ENCODE measurements at regions not wholly inside any gene's neighbourhood (a gene's known extent, or its start where the extent isn't known, plus 50 kb on each side); places are given as distances from the start of the nearest gene placed in this dataset.

DNA sequence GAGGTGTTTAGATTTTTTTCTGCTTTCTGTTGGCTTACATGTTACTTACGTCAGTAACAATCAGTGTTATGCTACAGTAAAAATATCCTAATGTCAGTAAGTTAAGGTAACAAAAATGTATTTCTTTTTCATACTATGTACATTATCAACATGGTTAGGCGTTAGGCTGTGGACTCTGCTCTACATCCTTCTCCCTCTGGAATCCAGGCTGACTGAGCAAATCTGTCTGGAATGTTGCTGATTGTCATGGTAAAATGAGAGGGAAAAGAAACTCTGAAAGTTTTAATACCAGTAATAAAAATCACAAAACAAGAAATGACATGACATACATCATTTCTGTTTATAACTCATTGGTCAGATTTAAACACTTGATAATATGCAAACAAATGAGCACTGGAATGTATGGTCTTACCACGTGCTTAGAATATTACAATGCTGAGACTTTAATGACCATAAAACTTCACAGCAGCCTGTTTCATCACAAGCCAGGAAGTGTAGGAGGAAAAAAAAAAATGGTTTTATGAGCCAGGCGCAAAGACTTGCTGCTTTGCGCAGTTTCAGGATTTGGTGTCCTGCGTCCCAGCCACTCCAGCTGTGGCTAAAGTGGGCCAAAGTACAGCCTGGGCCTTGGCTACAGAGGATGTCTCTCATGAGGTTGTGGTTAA is 252.4 kb downstream of the FSIP2 start:
- no peak for DNase-seq

DNA sequence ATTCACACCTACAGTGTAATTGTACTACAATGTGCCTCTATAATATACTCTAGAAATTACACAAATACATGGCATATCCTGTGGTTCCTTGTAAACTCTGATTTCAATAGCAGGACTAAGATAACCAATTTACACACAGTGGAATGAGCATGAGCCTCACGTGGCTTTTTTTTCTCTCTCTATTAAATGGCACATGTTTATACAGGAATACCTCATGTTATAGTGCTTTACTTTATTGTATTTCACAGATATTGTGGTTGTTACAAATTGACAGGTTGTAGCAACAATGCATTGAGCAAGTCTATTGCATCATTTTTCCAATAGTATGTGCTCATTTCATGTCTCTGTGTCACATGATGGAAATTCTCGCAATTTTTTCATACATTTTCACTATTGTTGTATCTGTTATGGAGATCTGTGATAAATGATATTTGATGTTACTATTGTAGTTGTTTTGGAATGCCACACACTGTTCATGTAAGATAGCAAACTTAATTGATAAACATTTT is 260.0 kb downstream of the FSIP2 start:
- no peak for DNase-seq

GRCh38 chr2:186009341-186009740 is 270.7 kb downstream of the FSIP2 start:
- DNase-seq, result no peak

DNA sequence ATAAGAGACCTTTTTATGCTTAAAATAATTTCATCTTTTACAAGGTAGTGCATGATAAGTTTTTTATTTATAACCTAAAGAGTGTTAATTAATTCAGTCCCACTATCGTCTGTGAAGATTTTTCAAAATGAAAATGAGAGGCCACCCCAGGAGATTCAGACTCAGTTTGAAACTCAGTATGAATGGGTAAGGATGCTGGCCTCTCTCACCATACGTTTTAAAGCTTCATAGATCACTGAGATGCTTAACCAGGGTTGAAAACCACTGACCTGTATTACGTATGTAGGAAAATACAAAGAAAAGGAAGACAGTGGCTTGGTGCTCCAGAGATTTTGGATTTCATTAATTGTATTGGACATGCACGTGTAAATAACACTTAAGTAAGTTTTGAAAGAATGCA is 278.7 kb downstream of the FSIP2 start:
- DNase-seq, result no peak

DNA sequence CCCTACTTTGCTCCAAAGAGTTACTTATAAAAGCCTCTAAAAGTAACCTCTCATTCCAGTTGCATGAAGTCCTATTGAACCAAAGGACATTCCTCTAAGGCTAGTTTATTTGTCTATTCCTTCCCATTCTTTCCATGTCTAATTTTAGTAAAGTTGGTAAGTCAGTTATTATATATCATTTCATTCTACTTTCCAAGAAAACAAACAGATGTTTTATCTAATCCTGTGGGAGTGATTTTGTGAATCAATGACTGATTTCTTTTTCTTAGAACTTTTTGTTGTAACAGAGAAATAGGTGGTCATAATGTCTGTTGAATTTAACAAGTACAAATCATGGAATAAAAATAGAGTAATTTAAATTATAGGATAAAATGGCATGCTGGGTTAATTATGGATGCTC is 286.3 kb downstream of the FSIP2 start:
- DNase-seq, result no peak

GRCh38 chr2:186027922-186028321 is 289.3 kb downstream of the FSIP2 start:
- DNase-seq, result no peak

DNA sequence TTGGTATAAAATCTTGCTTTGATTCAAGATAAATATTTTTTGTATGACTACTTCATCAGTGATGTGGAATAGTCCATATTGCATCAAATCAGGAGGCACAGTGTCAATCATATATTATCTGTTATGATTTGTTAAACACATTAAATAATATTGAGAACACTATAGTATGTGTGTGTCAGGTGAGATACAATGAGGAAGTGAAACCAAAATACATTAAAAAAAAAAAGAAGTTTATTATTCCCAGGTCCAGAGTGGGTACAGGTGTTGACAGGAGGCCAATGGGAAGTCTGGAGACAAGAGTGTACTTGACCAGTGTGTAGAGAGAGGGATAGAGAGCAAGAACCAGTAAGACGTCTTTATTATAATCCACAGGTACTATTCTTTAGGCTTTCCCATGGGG is 292.6 kb downstream of the FSIP2 start:
- no peak for DNase-seq

GRCh38 chr2:186032102-186032738 is 293.6 kb downstream of the FSIP2 start:
- peak; percentile 29 for DNase-seq

DNA sequence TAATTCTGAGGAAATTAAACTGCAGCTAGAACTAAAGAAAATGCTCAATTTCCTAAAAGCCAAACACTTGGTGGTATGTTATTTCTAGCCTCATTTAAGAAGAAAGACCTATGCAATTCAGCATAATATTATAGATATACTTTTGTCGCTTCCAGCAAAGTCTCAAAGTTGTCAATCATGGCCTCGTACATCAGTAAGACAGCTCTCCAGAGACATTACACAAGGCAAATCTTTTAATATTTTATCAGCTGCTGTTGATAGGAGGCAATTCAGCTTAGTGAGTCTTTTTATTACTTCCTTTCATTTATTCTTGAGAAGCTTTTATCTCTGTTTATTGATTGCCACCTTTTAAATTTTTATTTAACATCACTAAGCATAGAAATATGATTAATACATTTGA is 294.3 kb downstream of the FSIP2 start:
- DNase-seq, result no peak

DNA sequence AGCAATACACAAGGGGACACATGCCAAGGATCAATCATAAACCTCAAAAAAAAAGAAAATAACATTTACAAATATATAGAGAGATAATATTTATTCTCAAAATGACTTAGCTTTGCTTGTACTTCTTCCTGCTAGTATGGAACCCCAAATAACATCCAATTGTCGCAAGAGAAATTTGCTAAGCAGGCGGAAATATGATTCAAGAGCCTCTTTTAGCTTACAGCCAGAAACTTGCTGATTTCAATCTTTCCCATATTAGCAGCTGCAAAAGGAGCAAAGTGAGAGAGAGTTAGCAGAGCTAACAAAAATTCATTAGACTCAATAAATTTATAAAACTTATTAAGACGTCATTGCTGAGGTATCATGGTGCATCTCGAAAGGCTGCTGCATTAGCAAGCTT is 294.9 kb downstream of the FSIP2 start:
- DNase-seq, result no peak

DNA sequence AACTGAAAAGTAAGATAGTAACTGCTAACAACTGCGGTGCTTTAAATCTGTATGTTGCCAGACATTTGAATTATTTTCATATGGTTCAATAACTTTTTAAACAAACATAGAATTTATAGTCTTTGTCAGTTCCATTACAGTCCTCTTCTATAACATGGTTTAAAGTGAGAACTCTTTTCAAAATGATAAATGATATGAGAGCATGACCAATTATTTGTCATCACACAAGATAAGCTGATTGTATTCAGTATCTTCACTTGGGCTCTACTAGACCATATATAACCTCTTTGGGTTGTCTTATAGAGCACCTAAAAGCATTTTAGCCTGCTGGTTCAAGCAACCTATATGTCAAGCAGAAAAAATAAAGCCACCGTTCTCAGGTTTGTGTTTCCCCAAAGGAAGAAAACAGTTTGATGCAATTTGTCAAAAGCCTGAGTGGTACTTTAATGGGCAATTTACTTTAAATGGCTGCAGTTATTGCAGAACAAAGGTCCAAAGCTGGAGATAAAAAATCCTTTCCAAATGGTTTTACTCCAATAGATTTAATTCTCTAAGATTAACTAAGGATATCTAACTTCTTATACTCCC is 298.4 kb downstream of the FSIP2 start:
- no peak for DNase-seq

DNA sequence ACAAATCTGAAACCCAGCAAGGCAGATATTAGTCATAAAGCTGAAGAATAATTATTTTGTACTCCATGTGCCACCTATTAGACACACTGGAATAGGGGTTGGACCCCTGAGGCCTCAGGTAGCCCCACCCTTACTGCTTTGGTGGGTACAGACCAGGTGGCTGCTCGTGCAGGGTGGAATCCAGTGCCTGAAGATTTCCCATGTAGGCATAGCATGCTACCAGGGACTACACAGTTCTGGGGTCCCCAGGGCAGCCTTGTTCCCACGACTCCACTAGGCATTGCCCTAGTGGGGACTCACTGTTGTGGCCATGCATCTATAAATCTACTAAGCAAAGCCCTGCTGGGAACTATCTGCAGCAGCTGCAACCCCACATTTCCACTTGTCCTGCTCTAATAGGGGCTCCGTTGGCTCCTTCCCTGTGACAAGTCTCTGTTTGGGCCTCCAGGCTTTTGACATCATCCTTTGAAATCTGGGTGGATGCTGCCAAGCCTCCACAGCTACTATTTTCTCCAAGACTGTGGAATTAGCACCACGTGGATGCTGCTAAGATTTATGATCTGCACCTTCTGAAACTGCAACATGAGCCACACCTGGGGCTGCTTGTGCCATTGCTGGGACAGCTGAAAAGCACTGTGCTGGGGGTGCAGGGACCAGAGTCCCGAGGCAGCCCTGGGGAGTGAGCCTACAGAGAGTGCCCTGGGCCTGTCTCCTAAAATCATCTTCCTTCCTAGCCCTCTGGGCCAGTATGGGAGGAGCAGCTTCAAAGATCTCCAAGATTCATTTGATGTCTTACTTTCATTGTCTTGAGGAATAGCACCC is 303.8 kb downstream of the FSIP2 start:
- DNase-seq, result no peak

DNA sequence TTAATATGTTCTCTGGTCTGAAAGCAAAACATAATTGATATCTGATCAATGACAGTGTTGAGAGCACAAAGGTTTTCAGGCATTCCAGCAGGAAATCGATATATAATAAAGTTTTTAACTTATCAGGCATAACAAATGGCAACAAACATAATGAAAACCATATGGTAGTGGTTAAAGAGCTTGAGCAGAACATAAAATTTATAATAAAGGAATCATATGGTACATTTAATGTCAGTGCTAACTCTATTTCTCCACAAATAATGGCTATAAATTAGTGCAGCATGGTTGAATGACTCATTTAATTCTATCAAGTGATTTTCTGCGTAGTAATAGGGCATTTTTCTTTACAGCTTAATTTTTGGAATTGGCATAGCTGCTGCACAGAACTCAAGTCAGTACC is 306.2 kb downstream of the FSIP2 start:
- DNase-seq, result no peak

GRCh38 chr2:186052930-186053329 is 314.3 kb downstream of the FSIP2 start:
- no peak for DNase-seq

DNA sequence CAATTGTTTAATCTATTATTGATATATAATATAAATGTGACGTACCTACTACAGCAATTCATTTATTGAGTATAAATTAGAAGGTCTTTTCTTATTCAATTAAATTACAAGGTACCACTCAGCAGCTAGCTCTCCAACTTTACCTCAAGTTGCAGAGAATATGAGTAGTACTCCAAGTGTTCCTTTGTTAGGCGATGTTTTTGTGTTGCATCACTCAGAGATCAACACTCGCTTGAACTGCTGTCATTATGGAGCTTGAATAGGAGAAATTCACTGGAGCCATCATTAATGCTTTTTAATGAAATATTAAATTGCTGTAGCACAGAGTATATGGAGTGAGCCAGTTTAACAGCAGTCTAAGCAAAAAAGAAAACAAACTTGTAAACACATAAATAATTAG is 320.0 kb downstream of the FSIP2 start:
- no peak for DNase-seq

- DNase-seq, result no peak
Observed at GRCh38 chr2:186059096-186059495, 320.5 kb downstream of the FSIP2 start.

DNA sequence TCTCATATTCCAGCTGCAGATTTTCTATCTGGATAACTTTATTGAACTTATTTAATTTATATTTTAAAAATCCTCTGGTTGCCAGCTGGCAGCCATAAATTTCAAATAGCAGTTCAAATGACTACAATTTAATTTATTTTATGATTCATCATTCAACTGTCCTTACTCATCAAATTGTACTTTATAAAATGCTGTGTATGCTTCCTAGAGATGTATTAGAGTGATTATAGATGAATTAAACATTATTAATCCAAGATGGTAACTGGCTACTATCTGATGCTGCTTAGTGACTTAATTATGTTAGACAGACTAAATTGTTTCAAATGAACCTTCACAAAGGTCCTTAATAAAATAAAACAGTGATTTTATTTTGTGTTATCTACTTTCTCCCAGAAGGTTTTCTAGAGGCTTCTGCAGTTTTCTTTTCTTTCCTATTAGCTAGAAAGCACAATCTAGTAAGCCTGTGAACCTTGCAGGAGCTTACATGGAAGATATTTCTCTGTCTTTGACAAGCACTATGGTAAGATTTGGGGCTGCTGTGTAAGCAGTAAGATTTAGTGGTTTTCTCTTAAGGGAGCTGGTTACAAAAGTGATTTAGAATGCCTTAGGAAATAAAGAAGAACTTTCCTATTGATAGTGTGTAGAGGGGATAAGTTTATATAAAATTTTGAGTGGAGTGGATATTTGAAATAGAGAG is 322.3 kb downstream of the FSIP2 start:
- no peak for DNase-seq

GRCh38 chr2:186064507-186064906 is 325.9 kb downstream of the FSIP2 start:
- no peak for DNase-seq

DNA sequence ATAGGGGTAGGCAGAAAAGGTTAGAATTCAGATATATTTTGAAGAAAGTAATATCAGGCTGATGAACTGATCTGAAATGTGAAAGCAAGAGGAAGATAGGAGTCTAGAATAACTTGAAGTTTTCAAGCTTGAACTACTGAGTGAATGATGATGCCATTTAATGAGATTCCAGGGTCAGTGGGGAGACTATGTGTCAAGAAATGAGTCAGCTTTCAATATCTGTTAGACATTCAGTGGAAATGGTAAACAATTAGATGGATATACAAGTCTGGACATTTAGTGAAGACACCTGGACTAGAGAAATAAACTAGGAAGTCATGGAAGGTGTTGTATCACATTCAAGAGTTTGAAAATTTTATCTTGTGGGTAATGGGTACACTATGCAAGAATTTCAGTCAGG is 326.9 kb downstream of the FSIP2 start:
- no peak for DNase-seq

GRCh38 chr2:186068139-186068801 is 329.7 kb downstream of the FSIP2 start:
- DNase-seq, result no peak

DNA sequence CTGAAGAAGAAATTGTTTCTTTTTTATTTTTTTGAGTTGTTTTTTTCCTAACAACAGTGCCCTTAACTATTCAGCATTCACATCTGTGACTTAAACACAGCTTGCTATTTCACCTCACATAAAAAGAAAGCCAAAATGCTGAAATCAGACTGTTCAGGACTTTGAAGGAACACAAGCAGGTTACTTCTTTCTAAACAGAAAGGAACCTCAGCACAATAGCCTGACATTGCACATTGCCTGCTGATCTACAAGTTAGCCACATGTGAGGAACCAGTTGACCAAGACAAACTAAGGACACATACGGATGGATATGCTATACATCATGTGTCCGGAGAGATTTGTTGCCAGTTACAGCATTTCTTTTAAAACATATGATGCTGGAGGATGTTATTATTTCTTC is 331.1 kb downstream of the FSIP2 start:
- no peak for DNase-seq

GRCh38 chr2:186085226-186085625 is 346.6 kb downstream of the FSIP2 start:
- no peak for DNase-seq

Measured in left kidney (tissue), 1 donor.